Spleen (tissue), 11 donors: ENCODE measurements at regions not wholly inside any gene's neighbourhood (a gene's known extent, or its start where the extent isn't known, plus 50 kb on each side); places are given as distances from the start of the nearest gene placed in this dataset.

Experiments used
- DNase-seq: peaks from one replicate; pipeline ENCODE4 v3.0.0-alpha.2; 2020
- H3K27ac ChIP-seq, 8 donors: fragments of 200-600 bp; sonication (generic) in 7 of 8; 1 replicate in 4 of 8; 2 replicates in 4 of 8; pipeline versions ENCODE4 v1.5.0 to v1.8.0; 2016 to 2021; ENCODE audit warnings: inconsistent platforms in 4 of 8, mild to moderate bottlenecking in 4 of 8, moderate library complexity in 1 of 8
- H3K27me3 ChIP-seq, 7 donors: fragments of 200-600 bp; sonication (generic) in 6 of 7; replicated peaks in 1 of 7; 1 replicate in 4 of 7; 2 replicates in 3 of 7; pipeline versions ENCODE4 v1.5.0 to v1.8.0; 2016 to 2021; ENCODE audit warnings: inconsistent platforms in 3 of 7, mild to moderate bottlenecking in 1 of 7
- H3K36me3 ChIP-seq, 6 donors: fragments of 200-600 bp; sonication (generic) in 5 of 6; 1 replicate in 4 of 6; 2 replicates in 2 of 6; pipeline versions ENCODE4 v1.5.0 to v1.8.0; 2016 to 2021; ENCODE audit warnings: inconsistent platforms in 2 of 6
- H3K4me1 ChIP-seq, 6 donors: fragments of 200-600 bp; sonication (generic) in 5 of 6; 1 replicate in 3 of 6; 2 replicates in 3 of 6; pipeline versions ENCODE4 v1.5.0 to v1.8.0; 2016 to 2021; ENCODE audit warnings: inconsistent platforms in 3 of 6
- H3K4me3 ChIP-seq, 8 donors: fragments of 200-600 bp; sonication (generic) in 7 of 8; 1 replicate in 4 of 8; 2 replicates in 4 of 8; pipeline versions ENCODE4 v1.5.0 to v1.8.0; 2016 to 2021; ENCODE audit warnings: inconsistent platforms in 4 of 8, mild to moderate bottlenecking in 4 of 8, moderate library complexity in 2 of 8
- H3K9me3 ChIP-seq, 8 donors: fragments of 200-600 bp; sonication (generic) in 7 of 8; 1 replicate in 4 of 8; 2 replicates in 4 of 8; pipeline versions ENCODE4 v1.5.0 to v1.8.0; 2016 to 2021; ENCODE audit warnings: inconsistent platforms in 4 of 8
- CTCF ChIP-seq, 11 experiments: fragments of 200-600 bp in 7 of 11; fragments of 450-650 bp in 4 of 11; sonication (generic) in 4 of 11; IDR thresholded peaks in 8 of 11; conservative IDR thresholded peaks in 3 of 11; 1 replicate in 7 of 11; 2 replicates in 4 of 11; pipeline versions ENCODE4 v1.4.0 to v1.8.0; 2016 to 2021; ENCODE audit warnings: antibody characterized with exemption in 11 of 11, inconsistent platforms in 4 of 11, mild to moderate bottlenecking in 1 of 11
- POLR2A ChIP-seq, 3 donors: fragments of 450-650 bp; IDR thresholded peaks; one replicate each; pipeline ENCODE4 v1.5.1; 2017; ENCODE audit warnings: antibody characterized with exemption in 3 of 3, mild to moderate bottlenecking in 1 of 3
- POLR2AphosphoS5 ChIP-seq, 3 donors: sonication (generic); formaldehyde crosslinking; IDR thresholded peaks; one replicate each; pipeline ENCODE4 v1.5.1; 2017; ENCODE audit warnings: antibody characterized with exemption in 3 of 3
- WGBS, 5 donors: extraction: QIAGEN DNeasy Blood & Tissue Kit in 3 of 5; methylation state at CpG; one replicate each; pipeline versions ENCODE4 v1.1.5 to v1.1.7; 2013 to 2018; 5-methylcytosine and 5-hydroxymethylcytosine counted together
- intact Hi-C: fragments of 100-400 bp; cut with DNase I; formaldehyde crosslinking; loops from one replicate; pipeline ENCODE4 v1.15.0; 2023; ENCODE audit warnings: low total_unique reads
- donor health status: healthy with polysubstance abuse.
- donor health status: DM: no; HTN: no; CAD: no; lungs with moderate emphysema.
- donor health status: DM: no; HTN: no; CAD: no.
- donor health status: Bipolar disorder and iron deficiency.
- donor health status: healthy.
- donor health status: DM: no; HTN: no; CAD: no.
- donor health status: DM: yes; HTN: yes; CAD: no.

- Histone ChIP-seq H3K27me3 (no peaks in the 10 kb centered on the region), H3K4me3 (no peak overlapping the region), H3K36me3 (no peaks in the 10 kb centered on the region), H3K27ac (no peak overlapping the region), H3K4me1 (peaks cover 0 to 29% (median 6%) of the 10 kb centered on the region in 6 donors), H3K9me3 (no peaks in the 10 kb centered on the region)
- no peak for TF ChIP-seq POLR2A (IDR thresholded peaks at IDR 0.05)
- TF ChIP-seq CTCF (IDR thresholded peaks at IDR 0.05 in 8 of 11, conservative IDR thresholded peaks at IDR 0.05 in 3 of 11), result no peak
- TF ChIP-seq POLR2AphosphoS5 (IDR thresholded peaks at IDR 0.05), result no peak
- intact Hi-C loops, result no loop called here
- DNase-seq, result no peak
- 38 to 43% (median 39%) methylated on average over 1 of the region's 1 CpG for WGBS, 5 donors
Measured at GRCh38 chr2:217440000-217440399, 562.8 kb downstream of the TNS1 start.

GRCh38 chr2:217438821-217439220 is 564.0 kb downstream of the TNS1 start:
- TF ChIP-seq POLR2AphosphoS5 (IDR thresholded peaks at IDR 0.05) (no peak), CTCF (IDR thresholded peaks at IDR 0.05 in 8 of 11, conservative IDR thresholded peaks at IDR 0.05 in 3 of 11) (no peak), POLR2A (IDR thresholded peaks at IDR 0.05) (no peak)
- Histone ChIP-seq H3K9me3 (no peaks in the 10 kb centered on the region), H3K4me1 (peaks cover 0 to 40% (median 17%) of the 10 kb centered on the region in 6 donors), H3K27ac (peak overlapping the region in 1 of 8 donors; percentile 53), H3K4me3 (no peak overlapping the region), H3K27me3 (no peaks in the 10 kb centered on the region), H3K36me3 (no peaks in the 10 kb centered on the region)
- intact Hi-C loops, result no loop called here
- 88 to 96% (median 91%) methylated on average over 1 of the region's 1 CpG for WGBS, 5 donors
- DNase-seq, result no peak

GRCh38 chr2:217438136-217438535 is 564.7 kb downstream of the TNS1 start:
- no peak for DNase-seq
- intact Hi-C loops, result no loop called here
- peak overlapping the region in 2 of 8 donors; percentile 53 to 60 for H3K27ac ChIP-seq

More at GRCh38 chr2:217438136-217438535, 564.7 kb downstream of the TNS1 start:
- Histone ChIP-seq H3K36me3 (no peaks in the 10 kb centered on the region), H3K9me3 (no peaks in the 10 kb centered on the region), H3K27me3 (no peaks in the 10 kb centered on the region), H3K4me3 (no peak overlapping the region), H3K4me1 (peaks cover 4 to 47% (median 20%) of the 10 kb centered on the region in 6 donors)
- 68 to 86% (median 77%) methylated on average over 5 of the region's 5 CpGs for WGBS, 5 donors
- TF ChIP-seq POLR2AphosphoS5 (IDR thresholded peaks at IDR 0.05) (no peak), CTCF (IDR thresholded peaks at IDR 0.05 in 8 of 11, conservative IDR thresholded peaks at IDR 0.05 in 3 of 11) (no peak), POLR2A (IDR thresholded peaks at IDR 0.05) (no peak)
